Activated gamma-delta T cell treated with anti-CD3 and anti-CD28 coated beads, Interleukin-2, amount 50 U/mL, for 16 hours (primary cell): ENCODE measurements at regions not wholly inside any gene's neighbourhood (a gene's known extent, or its start where the extent isn't known, plus 50 kb on each side); places are given as distances from the start of the nearest gene placed in this dataset.

ENCODE experiments used
- DNase-seq: peaks from one replicate; pipeline ENCODE4 v3.0.0-alpha.2; 2020; ENCODE audit warnings: low read depth

GRCh38 chr22:47789171-47789570, 1026.7 kb downstream of the TBC1D22A start:
- no peak for DNase-seq

- no peak for DNase-seq
These were observed 1026.0 kb downstream of the TBC1D22A start for GRCh38 chr22:47788461-47788860.

GRCh38 chr22:47787501-47788227, 1025.2 kb downstream of the TBC1D22A start:
- no peak for DNase-seq

GRCh38 chr22:47786650-47787290, 1024.3 kb downstream of the TBC1D22A start:
- DNase-seq: no peak

GRCh38 chr22:47784991-47785390, 1022.5 kb downstream of the TBC1D22A start:
- no peak for DNase-seq

GRCh38 chr22:47784367-47784983, 1022.0 kb downstream of the TBC1D22A start:
- DNase-seq: no peak

- DNase-seq: no peak
These were observed 1021.2 kb downstream of the TBC1D22A start for GRCh38 chr22:47783433-47784366.

- DNase-seq: no peak
These were observed 1020.1 kb downstream of the TBC1D22A start for GRCh38 chr22:47782328-47783075.

GRCh38 chr22:47781427-47782111, 1019.1 kb downstream of the TBC1D22A start:
- DNase-seq: no peak

GRCh38 chr22:47781024-47781423, 1018.6 kb downstream of the TBC1D22A start:
- no peak for DNase-seq

- DNase-seq: no peak
These were observed 1017.9 kb downstream of the TBC1D22A start for GRCh38 chr22:47780281-47780875.

- DNase-seq: no peak
These were observed 1017.0 kb downstream of the TBC1D22A start for GRCh38 chr22:47779474-47779873.

GRCh38 chr22:47778160-47778658, 1015.8 kb downstream of the TBC1D22A start:
- DNase-seq: no peak

- DNase-seq: no peak
These were observed 1015.0 kb downstream of the TBC1D22A start for GRCh38 chr22:47777426-47777825.

- no peak for DNase-seq
These were observed 1013.9 kb downstream of the TBC1D22A start for GRCh38 chr22:47776329-47776728.

- DNase-seq: no peak
These were observed 1013.2 kb downstream of the TBC1D22A start for GRCh38 chr22:47775686-47776085.

GRCh38 chr22:47775191-47775590, 1012.7 kb downstream of the TBC1D22A start:
- no peak for DNase-seq

GRCh38 chr22:47773635-47774034, 1011.2 kb downstream of the TBC1D22A start:
- no peak for DNase-seq

- DNase-seq: no peak
These were observed 1010.4 kb downstream of the TBC1D22A start for GRCh38 chr22:47772864-47773263.

GRCh38 chr22:47769652-47770051, 1007.2 kb downstream of the TBC1D22A start:
- DNase-seq: no peak
